ENCODE measurements at regions not wholly inside any gene's neighbourhood (a gene's known extent, or its start where the extent isn't known, plus 50 kb on each side); places are given as distances from the start of the nearest gene placed in this dataset.

DNA sequence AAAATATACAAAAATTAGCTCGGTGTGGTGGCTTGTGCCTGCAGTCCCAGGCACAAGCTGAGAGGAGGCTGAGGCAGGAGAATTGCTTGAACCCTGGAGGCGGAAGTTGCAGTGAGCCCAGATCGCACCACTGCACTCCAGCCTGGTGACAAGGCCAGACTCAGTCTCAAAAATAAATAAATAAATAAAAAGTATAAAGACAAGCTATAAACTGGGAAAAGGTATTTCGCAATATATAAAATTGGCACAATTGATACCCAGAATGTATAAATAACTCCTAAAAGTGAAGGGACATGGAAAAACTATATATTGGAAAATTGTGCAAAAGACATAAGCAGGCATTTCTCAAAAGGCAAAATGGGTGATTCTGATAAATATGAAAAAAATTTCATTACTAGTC is 657.9 kb upstream of the SLC8A1 start:
- H3K23ac ChIP-seq (ENCODE audit: low read length), result no peak overlapping the region
- H2BK120ac ChIP-seq (ENCODE audit: insufficient read depth, low read length, poor library complexity), result no peak overlapping the region
- no peak for DNase-seq
- no peaks in the 10 kb centered on the region for H3K27me3 ChIP-seq (ENCODE audit: insufficient read depth, low read length)
- H4K12ac ChIP-seq (ENCODE audit: low read depth, low read length), result no peak overlapping the region
- no peak overlapping the region for H3K4me3 ChIP-seq (ENCODE audit: low read depth, low read length)
- H2BK12ac ChIP-seq (ENCODE audit: low read length), result no peak overlapping the region
- no peak overlapping the region for H4K8ac ChIP-seq (ENCODE audit: low read depth, low read length)
- H4K91ac ChIP-seq (ENCODE audit: low read depth, low read length), result no peak overlapping the region
- no peak overlapping the region for H3K27ac ChIP-seq (ENCODE audit: low read depth, low read length)
- H3K18ac ChIP-seq (ENCODE audit: low read length), result no peak overlapping the region
- H3K4me2 ChIP-seq (ENCODE audit: low read length), result no peak overlapping the region
- no peak overlapping the region for H2AFZ ChIP-seq (ENCODE audit: insufficient read depth, low read length, poor library complexity)
- no peak overlapping the region for H2AK5ac ChIP-seq (ENCODE audit: low read length)
- H3K79me1 ChIP-seq (ENCODE audit: low read length), result peaks cover 1% of the 10 kb centered on the region
- no peaks in the 10 kb centered on the region for H3K4me1 ChIP-seq (ENCODE audit: control insufficient read depth in 1 of 2, insufficient read depth in 2 of 2, low read length in 2 of 2)
- no peaks in the 10 kb centered on the region for H3K36me3 ChIP-seq (ENCODE audit: control insufficient read depth in 1 of 2, insufficient read depth in 2 of 2, low read length in 2 of 2)
- no peak overlapping the region for H2BK5ac ChIP-seq (ENCODE audit: low read depth, low read length, poor library complexity)
- WGBS (ENCODE audit: extremely low coverage, insufficient coverage, insufficient read length), result no CpG with 5 or more reads among the region's 4 CpGs
- H3K14ac ChIP-seq (ENCODE audit: low read length), result no peak overlapping the region
- H3K9me3 ChIP-seq (ENCODE audit: insufficient read depth, low read depth, low read length), result no peaks in the 10 kb centered on the region
- H3K9ac ChIP-seq (ENCODE audit: low read length), result no peak overlapping the region
- H3K79me2 ChIP-seq (ENCODE audit: control insufficient read depth, insufficient read depth, low read length, poor library complexity), result no peaks in the 10 kb centered on the region
- no peak overlapping the region for H3K4ac ChIP-seq (ENCODE audit: low read depth, low read length)

DNA sequence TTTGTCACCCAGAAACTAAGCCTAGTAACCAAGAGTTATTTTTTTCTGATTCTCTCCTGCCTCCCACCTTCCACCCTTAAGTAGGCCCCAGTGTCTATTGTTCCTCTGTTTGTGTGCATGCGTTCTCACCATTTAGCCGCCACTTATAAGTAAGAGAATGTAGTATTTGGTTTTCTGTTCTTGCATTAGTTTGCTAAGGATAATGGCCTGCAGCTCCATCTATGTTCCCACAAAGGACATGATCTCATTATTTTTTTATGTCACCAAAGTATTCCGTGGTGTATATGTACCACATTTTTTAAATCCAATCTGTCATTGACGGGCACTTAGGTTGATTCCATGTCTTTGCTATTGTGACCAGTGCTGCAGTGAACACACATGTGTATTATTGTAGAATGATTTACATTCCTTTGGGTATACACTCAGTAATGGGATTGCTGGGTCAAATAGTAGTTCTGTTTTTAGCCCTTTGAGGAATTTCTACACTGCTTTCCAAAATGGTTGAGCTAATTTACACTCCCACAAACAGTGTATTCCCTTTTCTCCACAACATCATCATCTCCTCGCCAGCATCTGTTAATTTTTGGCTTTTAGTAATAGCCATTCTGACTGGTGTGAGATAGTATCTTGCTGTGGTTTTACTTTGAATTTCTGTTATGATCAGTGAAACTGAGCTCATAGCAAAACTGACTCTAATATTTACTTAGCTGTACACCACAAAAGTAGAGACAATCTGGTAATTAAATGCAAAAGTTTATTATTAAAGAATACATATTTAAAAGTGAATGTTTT is 660.1 kb upstream of the SLC8A1 start:
- no peak overlapping the region for H2BK12ac ChIP-seq (ENCODE audit: low read length)
- no peak overlapping the region for H3K4me3 ChIP-seq (ENCODE audit: low read depth, low read length)
- H2BK5ac ChIP-seq (ENCODE audit: low read depth, low read length, poor library complexity), result peak overlapping the region; percentile 69
- no peaks in the 10 kb centered on the region for H3K36me3 ChIP-seq (ENCODE audit: control insufficient read depth in 1 of 2, insufficient read depth in 2 of 2, low read length in 2 of 2)
- H3K14ac ChIP-seq (ENCODE audit: low read length), result no peak overlapping the region
- no peak overlapping the region for H3K27ac ChIP-seq (ENCODE audit: low read depth, low read length)
- no peaks in the 10 kb centered on the region for H3K27me3 ChIP-seq (ENCODE audit: insufficient read depth, low read length)
- no peak overlapping the region for H4K91ac ChIP-seq (ENCODE audit: low read depth, low read length)
- no peak for DNase-seq
- H3K79me1 ChIP-seq (ENCODE audit: low read length), result peaks cover 6% of the 10 kb centered on the region
- no CpG with 5 or more reads among the region's 5 CpGs for WGBS (ENCODE audit: extremely low coverage, insufficient coverage, insufficient read length)
- no peak overlapping the region for H3K23ac ChIP-seq (ENCODE audit: low read length)
- no peaks in the 10 kb centered on the region for H3K9me3 ChIP-seq (ENCODE audit: insufficient read depth, low read depth, low read length)
- no peak overlapping the region for H2AK5ac ChIP-seq (ENCODE audit: low read length)
- no peaks in the 10 kb centered on the region for H3K4me1 ChIP-seq (ENCODE audit: control insufficient read depth in 1 of 2, insufficient read depth in 2 of 2, low read length in 2 of 2)
- no peak overlapping the region for H4K12ac ChIP-seq (ENCODE audit: low read depth, low read length)
- no peak overlapping the region for H3K18ac ChIP-seq (ENCODE audit: low read length)
- no peak overlapping the region for H2AFZ ChIP-seq (ENCODE audit: insufficient read depth, low read length, poor library complexity)
- no peak overlapping the region for H3K4ac ChIP-seq (ENCODE audit: low read depth, low read length)
- H3K4me2 ChIP-seq (ENCODE audit: low read length), result no peak overlapping the region
- no peak overlapping the region for H3K9ac ChIP-seq (ENCODE audit: low read length)
- H2BK120ac ChIP-seq (ENCODE audit: insufficient read depth, low read length, poor library complexity), result no peak overlapping the region
- no peak overlapping the region for H4K8ac ChIP-seq (ENCODE audit: low read depth, low read length)
- H3K79me2 ChIP-seq (ENCODE audit: control insufficient read depth, insufficient read depth, low read length, poor library complexity), result no peaks in the 10 kb centered on the region

DNA sequence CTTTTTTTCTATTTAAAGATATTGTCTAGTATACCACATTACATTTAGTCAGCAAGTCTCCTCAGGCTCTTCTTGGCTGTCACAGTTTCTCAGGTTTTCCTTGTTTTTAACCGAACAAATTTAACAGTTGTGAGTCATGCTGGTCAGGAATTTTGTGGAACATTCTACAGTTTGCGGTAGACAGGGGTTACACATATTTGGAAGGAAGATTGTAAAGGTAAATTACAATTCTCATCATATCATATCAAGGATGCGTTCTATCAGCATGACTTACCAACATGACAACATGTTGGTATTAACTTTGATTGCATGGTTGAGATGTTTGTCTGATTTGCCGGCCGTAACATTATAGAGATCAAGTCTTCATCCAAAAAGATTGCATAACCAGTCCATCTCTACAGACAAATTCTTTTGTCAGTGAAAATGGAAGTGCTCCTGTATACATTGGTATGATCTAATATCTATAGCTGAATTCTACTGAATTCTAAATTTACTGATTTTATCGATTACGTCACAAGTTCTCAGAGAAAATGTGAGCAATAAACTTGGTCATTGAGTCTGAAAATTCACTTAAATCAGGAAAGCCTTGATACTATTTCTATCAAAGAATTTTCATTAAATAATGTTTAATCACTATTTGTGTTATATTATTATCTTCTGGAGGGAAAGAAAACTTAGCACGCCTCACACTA is 664.4 kb upstream of the SLC8A1 start:
- Histone ChIP-seq H2AFZ (ENCODE audit: insufficient read depth, low read length, poor library complexity) (no peak overlapping the region), H3K23ac (ENCODE audit: low read length) (no peak overlapping the region), H2BK5ac (ENCODE audit: low read depth, low read length, poor library complexity) (no peak overlapping the region), H3K27me3 (ENCODE audit: insufficient read depth, low read length) (no peaks in the 10 kb centered on the region), H3K4me1 (ENCODE audit: control insufficient read depth in 1 of 2, insufficient read depth in 2 of 2, low read length in 2 of 2) (no peaks in the 10 kb centered on the region), H4K8ac (ENCODE audit: low read depth, low read length) (no peak overlapping the region), H4K12ac (ENCODE audit: low read depth, low read length) (no peak overlapping the region), H2BK120ac (ENCODE audit: insufficient read depth, low read length, poor library complexity) (no peak overlapping the region), H3K9me3 (ENCODE audit: insufficient read depth, low read depth, low read length) (no peaks in the 10 kb centered on the region), H3K4me2 (ENCODE audit: low read length) (no peak overlapping the region), H3K18ac (ENCODE audit: low read length) (no peak overlapping the region), H4K91ac (ENCODE audit: low read depth, low read length) (no peak overlapping the region), H2AK5ac (ENCODE audit: low read length) (no peak overlapping the region), H3K14ac (ENCODE audit: low read length) (no peak overlapping the region), H3K27ac (ENCODE audit: low read depth, low read length) (peak overlapping the region; percentile 83), H3K4ac (ENCODE audit: low read depth, low read length) (no peak overlapping the region), H2BK12ac (ENCODE audit: low read length) (no peak overlapping the region), H3K4me3 (ENCODE audit: low read depth, low read length) (no peak overlapping the region), H3K9ac (ENCODE audit: low read length) (no peak overlapping the region), H3K36me3 (ENCODE audit: control insufficient read depth in 1 of 2, insufficient read depth in 2 of 2, low read length in 2 of 2) (no peaks in the 10 kb centered on the region), H3K79me2 (ENCODE audit: control insufficient read depth, insufficient read depth, low read length, poor library complexity) (no peaks in the 10 kb centered on the region), H3K79me1 (ENCODE audit: low read length) (peaks cover 16% of the 10 kb centered on the region)
- DNase-seq, result peak; percentile 72 to 96
- WGBS (ENCODE audit: extremely low coverage, insufficient coverage, insufficient read length), result no CpG with 5 or more reads among the region's 8 CpGs

DNA sequence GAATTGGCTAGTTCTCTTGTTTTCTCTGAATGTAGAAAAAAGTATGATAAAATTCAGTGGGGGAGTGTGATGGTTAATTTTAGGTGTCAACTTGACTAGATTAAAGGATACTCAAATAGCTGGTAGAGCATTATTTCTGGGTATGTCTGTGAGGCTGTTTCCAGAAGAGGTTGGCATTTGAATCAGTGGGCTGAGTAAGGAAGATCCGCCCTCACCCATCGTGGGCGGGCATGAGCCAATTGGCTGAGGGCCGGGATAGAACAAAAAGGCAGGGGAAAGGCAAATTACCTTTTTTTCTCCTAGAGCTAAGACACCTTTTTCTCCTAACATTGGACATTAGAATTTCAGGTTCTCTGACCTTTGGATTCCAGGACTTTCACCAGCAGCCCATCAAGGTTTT is 667.6 kb upstream of the SLC8A1 start:
- H3K9ac ChIP-seq (ENCODE audit: low read length), result no peak overlapping the region
- H3K4ac ChIP-seq (ENCODE audit: low read depth, low read length), result peak overlapping the region; percentile 79
- H3K14ac ChIP-seq (ENCODE audit: low read length), result peak overlapping the region; percentile 56
- DNase-seq, result no peak
- no peak overlapping the region for H2AK5ac ChIP-seq (ENCODE audit: low read length)
- peak overlapping the region; percentile 65 for H3K18ac ChIP-seq (ENCODE audit: low read length)
- peak overlapping the region; percentile 5 for H3K27ac ChIP-seq (ENCODE audit: low read depth, low read length)
- peak overlapping the region; percentile 76 for H2BK5ac ChIP-seq (ENCODE audit: low read depth, low read length, poor library complexity)
- H4K8ac ChIP-seq (ENCODE audit: low read depth, low read length), result peak overlapping the region; percentile 79
- no peaks in the 10 kb centered on the region for H3K4me1 ChIP-seq (ENCODE audit: control insufficient read depth in 1 of 2, insufficient read depth in 2 of 2, low read length in 2 of 2)
- H2AFZ ChIP-seq (ENCODE audit: insufficient read depth, low read length, poor library complexity), result no peak overlapping the region
- H2BK12ac ChIP-seq (ENCODE audit: low read length), result peak overlapping the region; percentile 98
- H4K12ac ChIP-seq (ENCODE audit: low read depth, low read length), result no peak overlapping the region
- H3K9me3 ChIP-seq (ENCODE audit: insufficient read depth, low read depth, low read length), result no peaks in the 10 kb centered on the region
- peaks cover 21% of the 10 kb centered on the region for H3K79me1 ChIP-seq (ENCODE audit: low read length)
- no CpG with 5 or more reads among the region's 4 CpGs for WGBS (ENCODE audit: extremely low coverage, insufficient coverage, insufficient read length)
- no peak overlapping the region for H3K4me3 ChIP-seq (ENCODE audit: low read depth, low read length)
- no peak overlapping the region for H3K23ac ChIP-seq (ENCODE audit: low read length)
- no peaks in the 10 kb centered on the region for H3K79me2 ChIP-seq (ENCODE audit: control insufficient read depth, insufficient read depth, low read length, poor library complexity)
- no peak overlapping the region for H3K4me2 ChIP-seq (ENCODE audit: low read length)
- H3K27me3 ChIP-seq (ENCODE audit: insufficient read depth, low read length), result no peaks in the 10 kb centered on the region
- peak overlapping the region; percentile 86 for H2BK120ac ChIP-seq (ENCODE audit: insufficient read depth, low read length, poor library complexity)
- peak overlapping the region; percentile 92 for H4K91ac ChIP-seq (ENCODE audit: low read depth, low read length)
- no peaks in the 10 kb centered on the region for H3K36me3 ChIP-seq (ENCODE audit: control insufficient read depth in 1 of 2, insufficient read depth in 2 of 2, low read length in 2 of 2)

Data from trophoblast cell (in vitro differentiated cells and primary cell).